ENCODE measurements at regions not wholly inside any gene's neighbourhood (a gene's known extent, or its start where the extent isn't known, plus 50 kb on each side); places are given as distances from the start of the nearest gene placed in this dataset.

DNA sequence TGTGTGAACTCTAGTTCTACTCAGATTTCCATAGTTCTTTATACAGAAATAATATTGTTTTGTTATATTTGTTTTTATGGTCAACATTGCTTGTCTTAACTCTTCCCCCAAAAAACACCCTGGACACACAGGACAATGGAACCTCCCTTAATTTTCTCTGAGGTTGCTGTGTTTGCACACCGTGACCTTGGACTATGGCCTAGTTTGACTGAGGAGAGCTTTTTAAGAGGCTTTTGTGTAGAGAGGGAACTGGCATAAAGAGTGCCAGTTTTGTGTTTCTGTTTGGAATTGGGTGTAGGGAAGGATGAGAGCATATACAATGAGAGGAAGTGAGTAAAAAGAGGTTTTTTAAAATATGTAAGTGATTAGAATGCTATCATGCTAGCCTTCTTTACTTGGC lies 101.1 kb upstream of the MEF2C start:
- TF ChIP-seq, protein P1, sequence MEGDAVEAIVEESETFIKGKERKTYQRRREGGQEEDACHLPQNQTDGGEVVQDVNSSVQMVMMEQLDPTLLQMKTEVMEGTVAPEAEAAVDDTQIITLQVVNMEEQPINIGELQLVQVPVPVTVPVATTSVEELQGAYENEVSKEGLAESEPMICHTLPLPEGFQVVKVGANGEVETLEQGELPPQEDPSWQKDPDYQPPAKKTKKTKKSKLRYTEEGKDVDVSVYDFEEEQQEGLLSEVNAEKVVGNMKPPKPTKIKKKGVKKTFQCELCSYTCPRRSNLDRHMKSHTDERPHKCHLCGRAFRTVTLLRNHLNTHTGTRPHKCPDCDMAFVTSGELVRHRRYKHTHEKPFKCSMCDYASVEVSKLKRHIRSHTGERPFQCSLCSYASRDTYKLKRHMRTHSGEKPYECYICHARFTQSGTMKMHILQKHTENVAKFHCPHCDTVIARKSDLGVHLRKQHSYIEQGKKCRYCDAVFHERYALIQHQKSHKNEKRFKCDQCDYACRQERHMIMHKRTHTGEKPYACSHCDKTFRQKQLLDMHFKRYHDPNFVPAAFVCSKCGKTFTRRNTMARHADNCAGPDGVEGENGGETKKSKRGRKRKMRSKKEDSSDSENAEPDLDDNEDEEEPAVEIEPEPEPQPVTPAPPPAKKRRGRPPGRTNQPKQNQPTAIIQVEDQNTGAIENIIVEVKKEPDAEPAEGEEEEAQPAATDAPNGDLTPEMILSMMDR (IDR thresholded peaks at IDR 0.05) = no peak
- TF ChIP-seq POLR2A (IDR thresholded peaks at IDR 0.05) = no peak
